Neural progenitor cell (in vitro differentiated cells): ENCODE measurements at regions not wholly inside any gene's neighbourhood (a gene's known extent, or its start where the extent isn't known, plus 50 kb on each side); places are given as distances from the start of the nearest gene placed in this dataset.

Experiments used
- DNase-seq: peaks from one replicate; pipeline ENCODE4 v3.0.0-alpha.2; 2016; ENCODE audit warnings: low spot score
- H2AFZ ChIP-seq: fragments of 200-600 bp; sonication (generic); replicated peaks from 2 replicates; pipeline ENCODE4 v1.6.1; 2016; ENCODE audit warnings: antibody characterized with exemption
- H3F3A ChIP-seq: fragments of 200-600 bp; sonication (generic); 2 replicates; pipeline ENCODE4 v1.6.1; 2016; ENCODE audit warnings: antibody characterized with exemption, low read depth
- H3K27ac ChIP-seq: fragments of 200-600 bp; sonication (generic); 2 replicates; pipeline ENCODE4 v1.5.1; 2016; ENCODE audit warnings: mild to moderate bottlenecking
- H3K27me3 ChIP-seq: fragments of 200-600 bp; sonication (generic); 2 replicates; pipeline ENCODE4 v1.6.1; 2016; ENCODE audit warnings: mild to moderate bottlenecking, moderate library complexity
- H3K36me3 ChIP-seq: fragments of 200-600 bp; sonication (generic); 2 replicates; pipeline ENCODE4 v1.5.1; 2016
- H3K4me1 ChIP-seq: fragments of 200-600 bp; sonication (generic); 2 replicates; pipeline ENCODE4 v1.6.1; 2016; ENCODE audit warnings: mixed run types
- H3K4me2 ChIP-seq: fragments of 200-600 bp; sonication (generic); 2 replicates; pipeline ENCODE4 v1.6.1; 2016
- H3K4me3 ChIP-seq: fragments of 200-600 bp; sonication (generic); 2 replicates; pipeline ENCODE4 v1.5.1; 2016
- H3K79me2 ChIP-seq: fragments of 200-600 bp; sonication (generic); 2 replicates; pipeline ENCODE4 v1.6.1; 2016; ENCODE audit warnings: low read depth
- H3K9ac ChIP-seq: fragments of 200-600 bp; sonication (generic); 2 replicates; pipeline ENCODE4 v1.6.1; 2016
- H3K9me3 ChIP-seq: fragments of 200-600 bp; sonication (generic); 2 replicates; pipeline ENCODE4 v1.5.1; 2016; ENCODE audit warnings: low read depth
- H4K20me1 ChIP-seq: fragments of 200-600 bp; sonication (generic); 2 replicates; pipeline ENCODE4 v1.6.1; 2016; ENCODE audit warnings: low read depth
- H3K27ac Mint-ChIP-seq: 3 replicates; pipeline ENCODE4 v1.8.0; 2021; ENCODE audit warnings: mixed read lengths
- H3K27me3 Mint-ChIP-seq: 2 replicates; pipeline ENCODE4 v1.8.0; 2022; ENCODE audit warnings: low read depth, mild to moderate bottlenecking, inconsistent platforms, moderate library complexity, mixed read lengths; ENCODE audit not compliant: insufficient read depth
- H3K36me3 Mint-ChIP-seq: 3 replicates; pipeline ENCODE4 v1.8.0; 2021; ENCODE audit warnings: mixed read lengths
- H3K4me1 Mint-ChIP-seq: 3 replicates; pipeline ENCODE4 v1.8.0; 2021; ENCODE audit warnings: mixed read lengths
- H3K4me3 Mint-ChIP-seq: 3 replicates; pipeline ENCODE4 v1.8.0; 2021; ENCODE audit warnings: mild to moderate bottlenecking, moderate library complexity, mixed read lengths
- H3K9me3 Mint-ChIP-seq: 3 replicates; pipeline ENCODE4 v1.8.0; 2020; ENCODE audit warnings: mixed read lengths
- EZH2 ChIP-seq: fragments of 200-600 bp; sonication (generic); IDR thresholded peaks from 2 replicates; pipeline ENCODE4 v1.6.1; 2017; ENCODE audit warnings: antibody characterized with exemption, mild to moderate bottlenecking, moderate library complexity
- EZH2phosphoT487 ChIP-seq: fragments of 200-600 bp; sonication (generic); IDR thresholded peaks from 2 replicates; pipeline ENCODE4 v1.6.1; 2017; ENCODE audit warnings: antibody characterized with exemption
- TF ChIP-seq, protein P1 (sequence below): fragments of 200-600 bp; sonication (generic); IDR thresholded peaks from 2 replicates; pipeline ENCODE4 v1.5.1; 2017; ENCODE audit warnings: antibody characterized with exemption, mild to moderate bottlenecking

DNA sequence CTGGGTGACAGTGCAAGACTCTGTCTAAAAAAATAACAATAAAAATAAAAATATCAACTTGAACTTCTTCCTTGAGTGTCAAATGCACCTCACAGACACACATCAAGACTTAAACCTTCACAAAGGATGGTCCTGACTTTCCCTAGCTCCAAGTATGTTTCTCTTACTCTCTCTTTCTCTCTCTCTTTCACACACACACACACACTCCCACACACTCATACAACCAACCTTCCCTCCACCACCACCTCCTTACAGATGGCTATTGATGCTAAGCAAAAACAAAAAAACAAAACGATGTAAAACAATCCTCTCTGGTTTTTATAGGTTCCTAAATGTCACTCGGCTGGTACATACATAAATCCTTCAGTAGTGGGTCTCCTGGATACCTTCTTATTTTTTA, 67.4 kb upstream of the ACVR2A start:
- H3K27ac Mint-ChIP-seq = no peak overlapping the region
- no peaks in the 10 kb centered on the region for H3K9me3 ChIP-seq
- H3K36me3 ChIP-seq = no peaks in the 10 kb centered on the region
- TF ChIP-seq EZH2phosphoT487 (no peak), EZH2 (no peak)
- TF ChIP-seq, protein P1, sequence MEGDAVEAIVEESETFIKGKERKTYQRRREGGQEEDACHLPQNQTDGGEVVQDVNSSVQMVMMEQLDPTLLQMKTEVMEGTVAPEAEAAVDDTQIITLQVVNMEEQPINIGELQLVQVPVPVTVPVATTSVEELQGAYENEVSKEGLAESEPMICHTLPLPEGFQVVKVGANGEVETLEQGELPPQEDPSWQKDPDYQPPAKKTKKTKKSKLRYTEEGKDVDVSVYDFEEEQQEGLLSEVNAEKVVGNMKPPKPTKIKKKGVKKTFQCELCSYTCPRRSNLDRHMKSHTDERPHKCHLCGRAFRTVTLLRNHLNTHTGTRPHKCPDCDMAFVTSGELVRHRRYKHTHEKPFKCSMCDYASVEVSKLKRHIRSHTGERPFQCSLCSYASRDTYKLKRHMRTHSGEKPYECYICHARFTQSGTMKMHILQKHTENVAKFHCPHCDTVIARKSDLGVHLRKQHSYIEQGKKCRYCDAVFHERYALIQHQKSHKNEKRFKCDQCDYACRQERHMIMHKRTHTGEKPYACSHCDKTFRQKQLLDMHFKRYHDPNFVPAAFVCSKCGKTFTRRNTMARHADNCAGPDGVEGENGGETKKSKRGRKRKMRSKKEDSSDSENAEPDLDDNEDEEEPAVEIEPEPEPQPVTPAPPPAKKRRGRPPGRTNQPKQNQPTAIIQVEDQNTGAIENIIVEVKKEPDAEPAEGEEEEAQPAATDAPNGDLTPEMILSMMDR = no peak
- no peak overlapping the region for H3K27ac ChIP-seq
- no peak for DNase-seq
- no peak overlapping the region for H3K4me3 ChIP-seq
- peaks cover 5% of the 10 kb centered on the region for H3K27me3 Mint-ChIP-seq
- no peaks in the 10 kb centered on the region for H3K9me3 Mint-ChIP-seq
- peaks cover 13% of the 10 kb centered on the region for H3K4me1 ChIP-seq
- no peak overlapping the region for H3K4me3 Mint-ChIP-seq
- peaks cover 8% of the 10 kb centered on the region for H3K4me1 Mint-ChIP-seq
- H3F3A ChIP-seq = peaks cover 3% of the 10 kb centered on the region
- no peaks in the 10 kb centered on the region for H4K20me1 ChIP-seq
- H3K79me2 ChIP-seq = no peaks in the 10 kb centered on the region
- H3K27me3 ChIP-seq = no peaks in the 10 kb centered on the region
- no peak overlapping the region for H3K4me2 ChIP-seq
- H2AFZ ChIP-seq = no peak overlapping the region
- H3K36me3 Mint-ChIP-seq = no peaks in the 10 kb centered on the region
- no peak overlapping the region for H3K9ac ChIP-seq

DNA sequence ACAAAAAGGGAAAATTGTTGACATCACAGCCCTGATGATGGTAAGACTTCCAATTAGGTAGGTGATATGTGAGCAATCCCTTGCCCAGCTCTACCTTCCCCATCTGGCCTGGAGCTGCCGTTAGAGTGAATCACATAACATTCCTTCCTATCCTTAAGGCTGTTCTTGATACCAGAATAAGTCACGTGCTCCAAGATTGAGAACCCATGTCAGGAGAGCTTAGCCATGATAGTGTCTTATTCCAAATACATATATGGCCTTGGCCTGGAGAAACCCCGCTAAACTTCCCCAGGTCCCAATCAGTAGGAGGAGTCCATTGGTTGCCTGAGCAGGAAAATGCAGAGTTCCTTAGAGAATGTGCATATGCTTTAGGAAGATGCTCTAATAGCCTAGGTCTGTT, 70.0 kb upstream of the ACVR2A start:
- Histone ChIP-seq H3K4me2 (no peak overlapping the region), H3K4me1 (peaks cover 13% of the 10 kb centered on the region), H4K20me1 (no peaks in the 10 kb centered on the region), H3K4me3 (no peak overlapping the region), H3K36me3 (no peaks in the 10 kb centered on the region), H3K9ac (no peak overlapping the region), H3F3A (peaks cover 3% of the 10 kb centered on the region), H2AFZ (no peak overlapping the region), H3K79me2 (no peaks in the 10 kb centered on the region), H3K9me3 (no peaks in the 10 kb centered on the region), H3K27me3 (no peaks in the 10 kb centered on the region), H3K27ac (no peak overlapping the region)
- peaks cover 8% of the 10 kb centered on the region for H3K4me1 Mint-ChIP-seq
- H3K36me3 Mint-ChIP-seq = no peaks in the 10 kb centered on the region
- no peak for DNase-seq
- no peak for TF ChIP-seq EZH2
- TF ChIP-seq, protein P1 = no peak
- no peak for TF ChIP-seq EZH2phosphoT487
- H3K4me3 Mint-ChIP-seq = no peak overlapping the region
- no peak overlapping the region for H3K27ac Mint-ChIP-seq
- peaks cover 2% of the 10 kb centered on the region for H3K9me3 Mint-ChIP-seq
- peaks cover 5% of the 10 kb centered on the region for H3K27me3 Mint-ChIP-seq

- Histone ChIP-seq H2AFZ (no peak overlapping the region), H3K4me3 (no peak overlapping the region), H3K9ac (no peak overlapping the region), H3K27ac (no peak overlapping the region), H3K36me3 (no peaks in the 10 kb centered on the region), H3K27me3 (no peaks in the 10 kb centered on the region), H4K20me1 (no peaks in the 10 kb centered on the region), H3K4me2 (peak overlapping the region; percentile 36), H3K9me3 (no peaks in the 10 kb centered on the region), H3K79me2 (no peaks in the 10 kb centered on the region), H3F3A (peaks cover 3% of the 10 kb centered on the region), H3K4me1 (peaks cover 13% of the 10 kb centered on the region)
- Mint-ChIP-seq H3K4me3 (no peak overlapping the region), H3K27me3 (peaks cover 5% of the 10 kb centered on the region), H3K4me1 (peaks cover 8% of the 10 kb centered on the region), H3K36me3 (no peaks in the 10 kb centered on the region), H3K9me3 (peaks cover 2% of the 10 kb centered on the region), H3K27ac (no peak overlapping the region)
- TF ChIP-seq, protein P1 = no peak
- TF ChIP-seq EZH2phosphoT487 (no peak), EZH2 (no peak)
- peak; percentile 19 for DNase-seq
Observed at GRCh38 chr2:147773479-147773878, 71.3 kb upstream of the ACVR2A start.
